GM08714 (cell line): ENCODE measurements at regions not wholly inside any gene's neighbourhood (a gene's known extent, or its start where the extent isn't known, plus 50 kb on each side); places are given as distances from the start of the nearest gene placed in this dataset.

Experiments used
- H3K4me3 ChIP-seq: fragments of 200-500 bp; sonication (Bioruptor generic); 2 replicates; pipeline ENCODE4 v1.5.1; 2014; ENCODE audit warnings: mild to moderate bottlenecking, low read length, inconsistent platforms
- ZNF274 ChIP-seq: IDR thresholded peaks from 2 replicates; pipeline ENCODE4 v1.6.1; 2012; ENCODE audit warnings: mild to moderate bottlenecking, low read depth, low read length

DNA sequence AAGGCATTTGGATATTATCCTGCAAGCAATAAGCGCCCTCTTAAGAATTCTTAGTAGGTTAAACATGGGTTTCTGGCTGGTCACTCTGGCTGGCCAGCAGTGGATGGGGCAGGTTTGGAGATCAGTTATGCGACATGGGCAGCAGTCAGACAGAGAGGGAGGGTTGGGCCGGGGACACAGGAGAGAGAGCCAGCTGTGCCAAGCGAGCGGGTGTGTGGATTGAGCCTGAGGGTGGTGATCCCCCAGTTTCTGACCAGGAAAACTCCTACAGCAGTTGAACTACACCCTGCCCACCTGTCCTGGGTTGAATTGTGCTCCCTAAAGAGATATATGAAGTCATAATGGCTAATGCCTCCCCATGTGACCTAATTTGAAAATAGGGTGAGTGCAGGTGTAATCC is 671.2 kb downstream of the TBC1D22A start:
- TF ChIP-seq ZNF274: no peak
- H3K4me3 ChIP-seq: no peak overlapping the region

DNA sequence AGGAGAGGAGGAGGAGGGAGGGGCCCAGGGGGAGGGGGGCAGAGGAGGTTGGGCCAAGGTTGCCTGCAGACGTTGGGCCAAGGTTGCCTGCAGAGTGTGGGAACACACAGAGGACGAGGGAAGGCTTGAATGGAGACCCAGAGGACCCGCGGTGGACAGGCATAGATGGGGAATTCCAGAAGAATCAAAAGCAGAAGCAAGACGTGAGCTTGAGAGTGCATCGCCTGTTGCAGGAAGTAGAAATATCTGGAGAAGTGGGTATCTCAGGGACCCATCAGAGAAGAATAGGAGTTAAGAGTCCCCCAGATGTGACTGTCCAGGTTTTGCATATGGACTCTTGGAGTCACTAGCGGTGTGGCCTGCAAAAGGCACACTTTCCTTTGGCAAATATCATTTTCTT is 670.2 kb downstream of the TBC1D22A start:
- no peak overlapping the region for H3K4me3 ChIP-seq
- no peak for TF ChIP-seq ZNF274

DNA sequence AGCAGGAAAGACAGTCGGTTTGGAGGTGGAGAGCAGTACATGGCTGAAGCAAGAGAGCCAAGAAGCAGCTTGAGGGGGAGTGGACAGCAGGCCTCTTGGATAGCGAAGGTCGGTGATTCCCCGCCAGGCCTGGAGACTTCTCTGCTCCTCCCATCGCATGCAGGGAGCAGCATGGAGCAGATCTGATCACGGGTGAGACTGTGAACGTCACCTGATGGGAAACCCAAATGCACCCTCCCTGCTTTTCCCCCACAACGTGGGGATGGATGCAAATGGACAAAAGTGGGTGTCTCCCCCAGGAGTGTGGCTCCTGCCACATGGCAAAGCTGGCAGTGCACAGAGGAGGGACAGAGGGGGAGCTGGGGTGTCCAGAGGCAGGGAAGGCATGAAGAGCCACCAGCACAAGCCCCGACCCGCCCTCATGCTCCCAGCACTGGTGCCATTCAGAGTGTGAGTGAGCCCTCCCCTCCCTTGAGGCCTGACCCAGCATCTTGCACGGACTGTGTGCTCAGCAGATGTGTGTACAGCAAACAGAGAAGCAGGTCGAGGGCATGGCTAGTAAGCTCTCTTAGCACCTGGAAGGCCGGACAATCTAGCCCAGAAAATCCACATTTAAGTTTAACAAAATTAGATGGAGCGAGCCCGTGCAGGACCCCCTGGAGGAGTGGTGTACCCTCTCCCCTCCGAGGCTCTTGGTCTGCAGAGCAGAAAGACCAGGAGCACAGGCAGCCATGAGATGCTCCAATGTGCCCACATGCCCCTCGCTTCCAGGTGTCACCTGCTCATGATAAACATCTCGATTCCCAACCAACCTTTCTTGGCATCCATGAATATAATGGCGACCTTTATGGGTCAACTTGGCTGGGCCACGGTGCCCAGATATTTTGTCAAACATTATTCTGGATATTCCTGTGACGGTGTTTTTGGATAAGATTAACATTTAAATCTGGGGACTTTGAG is 661.7 kb downstream of the TBC1D22A start:
- TF ChIP-seq ZNF274: no peak
- H3K4me3 ChIP-seq: no peak overlapping the region

DNA sequence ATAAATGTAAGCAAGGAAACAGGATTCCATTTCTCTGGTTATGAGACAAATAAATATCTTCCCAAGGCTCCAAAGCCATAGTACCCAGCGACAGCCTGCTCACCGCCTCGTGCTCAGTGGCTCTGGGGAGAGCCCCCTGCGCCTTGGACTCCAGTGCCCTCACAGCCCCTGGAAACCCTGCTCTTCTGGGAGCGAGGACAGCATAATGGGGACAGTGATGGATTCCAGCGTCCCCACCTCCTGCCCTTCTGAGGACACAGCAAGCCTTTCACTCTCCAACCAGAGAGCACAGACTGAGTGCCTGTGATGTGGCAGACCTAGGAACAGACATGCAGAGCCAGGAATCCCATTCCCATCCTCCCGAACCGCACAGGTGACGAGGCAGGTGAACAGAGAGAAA is 660.8 kb downstream of the TBC1D22A start:
- TF ChIP-seq ZNF274: no peak
- no peak overlapping the region for H3K4me3 ChIP-seq

DNA sequence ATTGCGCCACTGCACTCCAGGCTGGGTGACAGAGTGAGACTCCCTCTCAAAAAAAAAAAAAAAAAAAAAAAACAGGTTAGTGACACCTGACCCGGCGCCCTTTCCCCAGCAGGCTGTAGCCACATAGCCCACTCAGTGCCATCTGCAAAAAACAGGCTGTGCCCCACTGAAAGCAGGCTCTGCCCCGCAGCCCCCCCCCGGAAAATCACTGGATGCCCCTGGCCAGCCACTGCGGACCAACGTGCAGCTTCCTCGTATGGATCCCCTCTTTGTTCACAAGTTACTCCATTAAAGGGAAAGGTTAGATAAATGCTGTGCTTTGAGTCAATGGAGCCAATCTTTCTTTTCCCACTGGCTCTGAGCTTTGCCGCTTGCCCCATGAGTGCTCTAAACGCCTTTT is 660.3 kb downstream of the TBC1D22A start:
- no peak for TF ChIP-seq ZNF274
- no peak overlapping the region for H3K4me3 ChIP-seq

DNA sequence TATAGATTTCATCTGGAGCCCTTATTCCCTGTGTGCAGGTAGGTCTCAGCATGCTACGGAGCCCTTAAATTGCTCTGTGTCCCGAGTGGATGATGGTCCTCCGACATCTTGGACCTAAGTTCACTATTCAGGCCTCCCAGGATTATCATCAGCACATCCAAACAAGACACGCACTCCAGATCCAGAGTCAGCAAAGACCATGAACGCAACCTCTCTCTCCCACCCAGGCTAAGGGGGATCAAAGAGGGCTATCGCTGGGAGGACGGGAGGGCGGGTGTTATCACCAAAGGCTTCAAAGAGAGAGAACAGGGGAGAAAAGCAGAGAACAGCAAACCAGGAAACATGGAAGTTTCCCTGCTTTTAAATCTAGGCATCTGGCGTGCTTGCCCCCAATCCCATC is 659.4 kb downstream of the TBC1D22A start:
- TF ChIP-seq ZNF274: no peak
- H3K4me3 ChIP-seq: no peak overlapping the region

DNA sequence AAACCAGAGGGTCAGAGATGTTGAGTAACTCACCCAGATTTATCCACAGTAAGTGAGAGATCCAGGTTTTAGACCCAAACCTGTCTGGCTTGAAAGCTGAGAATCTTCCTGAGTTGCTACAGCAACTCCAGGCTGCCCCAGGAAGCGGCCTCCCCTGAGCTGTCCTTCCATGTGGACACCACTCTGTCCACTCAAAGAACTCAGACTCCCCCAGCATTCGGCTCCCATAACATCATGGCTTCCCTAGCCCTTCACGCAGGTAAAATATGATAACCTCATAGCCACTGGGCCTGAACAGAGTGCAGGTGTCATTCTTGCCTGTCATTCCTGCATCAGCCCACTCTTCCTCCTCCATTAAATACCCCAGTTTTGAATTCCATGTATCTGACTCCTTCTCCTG is 657.8 kb downstream of the TBC1D22A start:
- no peak for TF ChIP-seq ZNF274
- no peak overlapping the region for H3K4me3 ChIP-seq

DNA sequence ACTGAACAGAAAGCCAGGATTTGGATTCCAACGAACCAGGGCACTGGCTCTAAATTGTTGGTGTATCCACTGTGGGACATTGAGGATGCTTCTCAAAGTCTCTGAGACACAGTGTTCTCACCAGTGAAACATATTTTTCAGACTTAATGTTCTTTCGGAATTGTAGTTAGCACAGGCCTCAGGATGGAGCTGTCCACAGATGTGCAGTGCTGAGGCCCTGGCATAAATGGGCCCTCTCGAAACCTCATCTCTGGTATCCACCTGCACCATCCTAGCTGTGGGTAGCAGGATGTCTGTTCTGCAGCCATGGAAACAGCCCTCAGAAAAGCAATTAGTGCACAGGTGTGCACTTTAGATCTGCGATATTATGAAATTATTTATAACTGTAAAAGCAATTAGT is 656.8 kb downstream of the TBC1D22A start:
- TF ChIP-seq ZNF274: no peak
- no peak overlapping the region for H3K4me3 ChIP-seq

DNA sequence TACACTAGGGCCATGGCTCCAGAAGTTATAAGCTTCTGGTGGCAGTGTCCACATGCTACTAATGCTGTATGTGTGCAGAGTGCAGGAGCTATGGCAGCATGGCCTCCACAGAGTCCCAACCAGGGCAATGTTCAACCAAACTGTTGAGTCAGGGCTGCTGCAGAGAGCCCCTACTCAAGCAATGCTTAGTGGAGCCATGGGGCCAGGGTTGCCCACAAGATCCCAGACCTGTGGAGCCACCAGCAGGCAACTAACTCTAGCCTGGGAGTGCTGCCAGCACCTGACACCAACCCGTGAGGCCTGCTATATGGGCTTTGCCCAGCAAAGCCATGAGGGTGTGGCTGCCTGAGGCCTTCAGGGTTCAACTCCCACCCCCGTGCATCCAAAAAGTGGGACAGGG is 655.2 kb downstream of the TBC1D22A start:
- TF ChIP-seq ZNF274: no peak
- H3K4me3 ChIP-seq: no peak overlapping the region

DNA sequence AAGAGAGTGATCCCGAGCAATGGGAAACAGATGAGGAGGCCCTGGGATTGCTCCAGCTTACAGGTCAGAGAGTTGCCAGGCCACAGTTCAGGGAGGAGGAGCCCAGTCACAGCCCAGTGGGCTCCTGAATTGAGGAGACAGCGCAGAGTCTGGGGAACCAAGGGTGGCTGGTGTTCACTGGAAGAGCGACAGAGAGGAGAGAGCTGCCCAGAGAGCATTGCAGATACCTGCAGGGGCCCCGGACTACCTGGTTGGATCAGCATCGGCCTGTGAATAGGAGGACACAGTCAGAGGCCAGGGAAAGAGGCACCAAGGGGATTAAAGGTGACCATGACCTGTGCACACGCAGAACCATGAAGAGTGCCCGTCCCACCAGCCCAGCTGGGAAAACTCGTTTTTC is 648.6 kb downstream of the TBC1D22A start:
- H3K4me3 ChIP-seq: no peak overlapping the region
- no peak for TF ChIP-seq ZNF274

DNA sequence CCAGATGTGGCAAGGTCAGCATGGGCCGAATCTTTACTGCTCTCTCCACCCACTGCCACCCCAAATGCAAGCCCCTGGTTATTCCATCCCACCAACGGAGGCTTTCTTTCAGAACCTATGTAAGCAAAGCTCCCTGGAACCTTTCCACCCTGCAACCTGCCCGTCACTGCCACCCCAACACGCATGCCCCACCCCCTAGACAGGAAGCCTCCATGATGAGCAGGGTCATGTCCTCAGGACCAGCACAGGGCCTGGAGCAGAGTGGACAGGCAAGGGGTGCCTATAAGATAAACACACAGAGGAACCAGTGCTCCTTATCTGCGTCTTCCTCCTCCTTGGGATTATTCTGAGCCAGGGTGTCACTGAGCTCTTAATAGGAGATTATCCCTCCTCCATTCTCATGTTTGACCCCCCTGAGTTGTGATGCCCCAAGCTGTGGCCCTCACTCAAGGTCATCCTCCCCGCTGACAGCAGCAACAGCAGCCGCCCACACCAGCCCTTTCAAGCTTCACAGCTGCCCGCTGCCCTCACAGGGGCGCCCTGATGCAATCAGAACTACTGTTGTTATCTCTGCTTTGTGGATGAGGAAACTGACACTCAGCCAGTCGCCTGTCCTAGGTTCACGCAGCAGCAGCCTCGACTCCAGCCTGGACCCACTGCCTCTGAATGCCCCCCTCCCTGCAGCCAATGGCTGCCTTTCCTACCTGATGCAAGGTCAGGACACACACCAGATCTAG is 647.3 kb downstream of the TBC1D22A start:
- no peak for TF ChIP-seq ZNF274
- H3K4me3 ChIP-seq: no peak overlapping the region

DNA sequence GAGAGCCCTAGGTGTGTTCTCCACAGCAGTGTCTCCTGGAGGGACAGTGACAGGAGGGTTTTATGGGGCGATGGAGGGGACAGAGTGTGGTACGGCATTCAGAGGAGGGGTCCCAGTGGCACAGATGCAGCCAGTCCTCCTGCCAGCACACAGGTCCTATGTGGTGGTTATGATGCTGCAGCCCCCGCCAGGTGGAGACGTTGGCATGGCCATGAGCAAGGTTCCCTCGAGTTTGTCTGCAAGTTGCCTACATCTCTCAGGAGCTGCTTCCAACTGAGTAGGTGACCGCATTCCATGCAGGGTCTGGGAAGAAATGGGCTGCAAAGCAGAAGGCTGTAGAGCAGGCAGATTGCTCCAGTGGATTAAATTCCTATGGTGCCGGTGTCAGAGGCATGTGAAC is 646.0 kb downstream of the TBC1D22A start:
- no peak for TF ChIP-seq ZNF274
- no peak overlapping the region for H3K4me3 ChIP-seq

DNA sequence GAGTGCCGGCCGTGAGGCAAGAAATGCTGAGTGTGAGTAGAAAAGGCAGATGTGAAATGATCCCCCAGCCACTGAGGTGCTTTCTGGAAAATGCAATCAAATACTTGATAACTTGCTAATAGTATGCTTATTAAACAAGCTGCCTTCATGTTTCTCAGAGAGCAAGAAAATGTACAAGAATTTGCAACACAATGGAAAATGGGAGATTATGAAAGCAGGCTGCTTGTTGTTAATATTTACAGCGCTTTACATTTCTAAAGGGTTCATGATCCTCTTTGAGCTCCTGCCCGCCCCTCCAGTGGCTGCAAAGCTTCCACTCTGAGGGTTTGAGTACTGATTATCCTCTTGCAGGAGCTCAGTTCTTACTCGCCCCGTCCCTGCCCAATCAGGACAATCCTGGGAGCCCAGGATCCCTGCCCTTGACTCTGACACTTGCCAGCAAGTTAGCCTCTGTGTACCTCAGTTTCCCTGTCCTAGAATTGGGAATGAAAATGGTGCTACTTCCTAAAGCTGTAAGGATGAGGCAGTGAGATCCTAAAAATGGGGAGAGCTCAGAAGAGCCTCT is 645.1 kb downstream of the TBC1D22A start:
- no peak overlapping the region for H3K4me3 ChIP-seq
- no peak for TF ChIP-seq ZNF274

DNA sequence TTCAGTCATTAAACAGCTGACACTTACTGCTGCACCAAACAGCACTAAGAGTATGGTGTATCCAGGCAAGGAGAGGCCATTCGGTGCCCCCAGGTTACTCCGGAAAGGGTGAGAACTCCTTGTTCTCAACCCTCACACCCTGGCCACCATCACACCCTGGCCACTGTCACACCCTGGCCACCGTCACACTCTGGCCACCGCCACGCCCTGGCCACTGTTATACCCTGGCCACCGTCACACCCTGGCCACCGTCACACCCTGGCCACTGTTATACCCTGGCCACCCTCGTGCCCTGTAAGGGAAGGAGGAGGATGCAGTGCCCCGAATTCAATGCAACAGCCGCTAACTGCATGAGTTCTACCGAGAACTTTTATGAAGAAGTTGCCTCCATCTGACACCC is 644.4 kb downstream of the TBC1D22A start:
- TF ChIP-seq ZNF274: no peak
- H3K4me3 ChIP-seq: no peak overlapping the region
